GM12878 (cell line): ENCODE measurements at regions not wholly inside any gene's neighbourhood (a gene's known extent, or its start where the extent isn't known, plus 50 kb on each side); places are given as distances from the start of the nearest gene placed in this dataset.
A peak's percentile ranks its signal among the peaks of the same experiment; 100 is the strongest.

ENCODE experiments used
- ATF2 ChIP-seq: IDR thresholded peaks from 2 replicates; pipeline ENCODE4 v1.6.1; 2012; ENCODE audit warnings: low read length, inconsistent platforms
- ATF7 ChIP-seq: fragments of 450-650 bp; IDR thresholded peaks from 2 replicates; pipeline ENCODE4 v1.6.1; 2016; ENCODE audit warnings: low read depth, mild to moderate bottlenecking
- BCLAF1 ChIP-seq: fragments of 450-650 bp; IDR thresholded peaks from 2 replicates; pipeline ENCODE4 v1.6.1; 2017; ENCODE audit warnings: antibody characterized with exemption, mild to moderate bottlenecking, moderate library complexity
- BMI1 ChIP-seq: fragments of 450-650 bp; IDR thresholded peaks from 2 replicates; pipeline ENCODE4 v1.6.1; 2016; ENCODE audit warnings: mild to moderate bottlenecking, moderate library complexity, borderline replicate concordance
- CEBPZ ChIP-seq: fragments of 150-350 bp; IDR thresholded peaks from 2 replicates; pipeline ENCODE4 v1.6.1; 2016; ENCODE audit warnings: low read depth, low read length
- ETV6 ChIP-seq, 2 experiments: fragments of 450-650 bp in 1 of 2; IDR thresholded peaks in 1 of 2; conservative IDR thresholded peaks in 1 of 2; 2 replicates each; pipeline ENCODE4 v1.6.1; 2014; ENCODE audit warnings: antibody characterized with exemption in 1 of 2, borderline replicate concordance in 1 of 2, low read depth in 1 of 2, mild to moderate bottlenecking in 1 of 2, moderate library complexity in 1 of 2
- FOS ChIP-seq: IDR thresholded peaks from 3 replicates; pipeline ENCODE4 v1.6.1; 2011; ENCODE audit warnings: borderline replicate concordance; ENCODE audit not compliant: insufficient read length; ENCODE audit errors: extremely low read depth
- LARP7 ChIP-seq: fragments of 450-650 bp; IDR thresholded peaks from 2 replicates; pipeline ENCODE4 v1.6.1; 2017; ENCODE audit warnings: mild to moderate bottlenecking
- MEF2B ChIP-seq: fragments of 450-650 bp; IDR thresholded peaks from 2 replicates; pipeline ENCODE4 v1.6.1; 2018; ENCODE audit warnings: mild to moderate bottlenecking, moderate library complexity; ENCODE audit not compliant: partially characterized antibody, poor library complexity, severe bottlenecking
- NR2F1 ChIP-seq: fragments of 450-650 bp; conservative IDR thresholded peaks from 2 replicates; pipeline ENCODE4 v1.6.1; 2017; ENCODE audit warnings: mild to moderate bottlenecking
- RAD21 ChIP-seq: IDR thresholded peaks from 2 replicates; pipeline ENCODE4 v1.6.1; 2011; ENCODE audit warnings: mild to moderate bottlenecking, low read depth, low read length, moderate library complexity; ENCODE audit not compliant: insufficient read depth
- RBBP5 ChIP-seq: fragments of 200-600 bp; sonication (generic); conservative IDR thresholded peaks from 2 replicates; pipeline ENCODE4 v1.6.1; 2016
- REST ChIP-seq: IDR thresholded peaks from 2 replicates; pipeline ENCODE4 v1.6.1; 2012; ENCODE audit warnings: mild to moderate bottlenecking, low read depth, low read length
- SP1 ChIP-seq: IDR thresholded peaks from one replicate; pipeline ENCODE4 v1.6.1; 2011; ENCODE audit warnings: low read depth, low read length
- STAT3 ChIP-seq: IDR thresholded peaks from 2 replicates; pipeline ENCODE4 v1.6.1; 2011; ENCODE audit warnings: low read depth, low read length, improper control_type of control experiment
- TCF7 ChIP-seq: IDR thresholded peaks from 2 replicates; pipeline ENCODE4 v1.6.1; 2014; ENCODE audit warnings: antibody characterized with exemption, borderline replicate concordance

- TF ChIP-seq BCLAF1 (no peak), RAD21 (no peak), CEBPZ (no peak), RBBP5 (no peak), REST (no peak), ETV6 (conservative IDR thresholded peaks at IDR 0.05 in 1 of 2, IDR thresholded peaks at IDR 0.05 in 1 of 2; ENCODE audit: borderline replicate concordance in 1 of 2, low read depth in 1 of 2) (peak in 1 of 2 experiments; percentile 17; a peak in 1 of 4 replicates), ATF2 (peak; percentile 93), LARP7 (no peak), FOS (no peak), BMI1 (peak; percentile 68; the same call in 1 of the 2 replicates), NR2F1 (no peak), STAT3 (0 out of 2 replicates have a peak, but pooled peaks have one; percentile 75), SP1 (no peak), TCF7 (peak; percentile 38; the same call in 1 of the 2 replicates), ATF7 (peak; percentile 70), MEF2B (peak; percentile 51)
Measured at GRCh38 chr2:129347486-129348217, 631.8 kb upstream of the RAB6C start (continued).
